SK-N-SH treated with all-trans-retinoic acid at 6 μM for 48 hours (cell line): ENCODE measurements at regions not wholly inside any gene's neighbourhood (a gene's known extent, or its start where the extent isn't known, plus 50 kb on each side); places are given as distances from the start of the nearest gene placed in this dataset.

Source experiments
- ARNTL ChIP-seq: fragments of 450-650 bp; formaldehyde crosslinking; IDR thresholded peaks from 2 replicates; pipeline ENCODE4 v1.5.0; 2020; ENCODE audit warnings: low read depth, mild to moderate bottlenecking, moderate library complexity, borderline replicate concordance
- GLIS3 ChIP-seq: fragments of 250-450 bp; sonication (Bioruptor Pico); IDR thresholded peaks from 2 replicates; pipeline ENCODE4 v1.5.0; 2020; ENCODE audit warnings: mild to moderate bottlenecking, moderate library complexity
- ISL1 ChIP-seq: fragments of 250-450 bp; sonication (Bioruptor Pico); IDR thresholded peaks from 2 replicates; pipeline ENCODE4 v2.1.2; 2022; ENCODE audit warnings: mild to moderate bottlenecking, moderate library complexity
- OSR1 ChIP-seq: fragments of 250-450 bp; sonication (Bioruptor Pico); IDR thresholded peaks from 2 replicates; pipeline ENCODE4 v1.8.0; 2022; ENCODE audit warnings: moderate library complexity, mild to moderate bottlenecking, inconsistent platforms
- PATZ1 ChIP-seq: fragments of 250-450 bp; sonication (Bioruptor Pico); IDR thresholded peaks from 2 replicates; pipeline ENCODE4 v1.8.0; 2020; ENCODE audit warnings: mild to moderate bottlenecking, moderate library complexity, borderline replicate concordance
- TSHZ2 ChIP-seq: fragments of 250-450 bp; sonication (Bioruptor Pico); IDR thresholded peaks from 2 replicates; pipeline ENCODE4 v1.5.0; 2020; ENCODE audit warnings: mild to moderate bottlenecking, moderate library complexity
- ZC3H10 ChIP-seq: fragments of 250-450 bp; sonication (Bioruptor Pico); IDR thresholded peaks from 2 replicates; pipeline ENCODE4 v1.5.1; 2021; ENCODE audit warnings: mild to moderate bottlenecking, moderate library complexity
- ZFP3 ChIP-seq: fragments of 250-450 bp; sonication (Bioruptor Pico); IDR thresholded peaks from 2 replicates; pipeline ENCODE4 v1.5.0; 2020; ENCODE audit warnings: mild to moderate bottlenecking, moderate library complexity
- ZFP30 ChIP-seq: fragments of 450-650 bp; formaldehyde crosslinking; IDR thresholded peaks from 2 replicates; pipeline ENCODE4 v1.5.0; 2022; ENCODE audit warnings: mild to moderate bottlenecking, moderate library complexity
- ZNF8 ChIP-seq: fragments of 450-650 bp; formaldehyde crosslinking; IDR thresholded peaks from 2 replicates; pipeline ENCODE4 v1.5.0; 2020; ENCODE audit warnings: mild to moderate bottlenecking, moderate library complexity
- TF ChIP-seq, protein P1 (sequence below): fragments of 250-450 bp; sonication (Bioruptor Pico); IDR thresholded peaks from 2 replicates; pipeline ENCODE4 v1.5.1; 2020; ENCODE audit warnings: low read depth, mild to moderate bottlenecking, moderate library complexity
- TF ChIP-seq, protein P2 (sequence below): fragments of 250-450 bp; sonication (Bioruptor Pico); IDR thresholded peaks from 2 replicates; pipeline ENCODE4 v1.8.0; 2021; ENCODE audit warnings: low read depth, mild to moderate bottlenecking, moderate library complexity, borderline replicate concordance

- no peak for TF ChIP-seq ZFP3 (CRISPR knock-in tag)
- TF ChIP-seq, protein P1, sequence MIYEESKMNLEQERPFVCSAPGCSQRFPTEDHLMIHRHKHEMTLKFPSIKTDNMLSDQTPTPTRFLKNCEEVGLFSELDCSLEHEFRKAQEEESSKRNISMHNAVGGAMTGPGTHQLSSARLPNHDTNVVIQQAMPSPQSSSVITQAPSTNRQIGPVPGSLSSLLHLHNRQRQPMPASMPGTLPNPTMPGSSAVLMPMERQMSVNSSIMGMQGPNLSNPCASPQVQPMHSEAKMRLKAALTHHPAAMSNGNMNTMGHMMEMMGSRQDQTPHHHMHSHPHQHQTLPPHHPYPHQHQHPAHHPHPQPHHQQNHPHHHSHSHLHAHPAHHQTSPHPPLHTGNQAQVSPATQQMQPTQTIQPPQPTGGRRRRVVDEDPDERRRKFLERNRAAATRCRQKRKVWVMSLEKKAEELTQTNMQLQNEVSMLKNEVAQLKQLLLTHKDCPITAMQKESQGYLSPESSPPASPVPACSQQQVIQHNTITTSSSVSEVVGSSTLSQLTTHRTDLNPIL (CRISPR knock-in tag), result no peak
- TF ChIP-seq GLIS3 (CRISPR knock-in tag), result no peak
- no peak for TF ChIP-seq ZNF8 (CRISPR knock-in tag)
- TF ChIP-seq ZFP30 (CRISPR knock-in tag), result no peak
- no peak for TF ChIP-seq ZC3H10 (CRISPR knock-in tag)
- TF ChIP-seq PATZ1 (CRISPR knock-in tag), result no peak
- TF ChIP-seq, protein P2, sequence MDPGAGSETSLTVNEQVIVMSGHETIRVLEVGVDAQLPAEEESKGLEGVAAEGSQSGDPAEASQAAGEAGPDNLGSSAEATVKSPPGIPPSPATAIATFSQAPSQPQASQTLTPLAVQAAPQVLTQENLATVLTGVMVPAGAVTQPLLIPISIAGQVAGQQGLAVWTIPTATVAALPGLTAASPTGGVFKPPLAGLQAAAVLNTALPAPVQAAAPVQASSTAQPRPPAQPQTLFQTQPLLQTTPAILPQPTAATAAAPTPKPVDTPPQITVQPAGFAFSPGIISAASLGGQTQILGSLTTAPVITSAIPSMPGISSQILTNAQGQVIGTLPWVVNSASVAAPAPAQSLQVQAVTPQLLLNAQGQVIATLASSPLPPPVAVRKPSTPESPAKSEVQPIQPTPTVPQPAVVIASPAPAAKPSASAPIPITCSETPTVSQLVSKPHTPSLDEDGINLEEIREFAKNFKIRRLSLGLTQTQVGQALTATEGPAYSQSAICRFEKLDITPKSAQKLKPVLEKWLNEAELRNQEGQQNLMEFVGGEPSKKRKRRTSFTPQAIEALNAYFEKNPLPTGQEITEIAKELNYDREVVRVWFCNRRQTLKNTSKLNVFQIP, result no peak
- TF ChIP-seq OSR1, result no peak
- TF ChIP-seq ISL1, result no peak
- no peak for TF ChIP-seq ARNTL (CRISPR knock-in tag)
- no peak for TF ChIP-seq TSHZ2 (CRISPR knock-in tag)
Measured at GRCh38 chr6:66057034-66057433, 350.0 kb upstream of the EYS start.
